Left colon (tissue), 2 donors: ENCODE measurements at regions not wholly inside any gene's neighbourhood (a gene's known extent, or its start where the extent isn't known, plus 50 kb on each side); places are given as distances from the start of the nearest gene placed in this dataset.

Experiments
- ATAC-seq: fragments of 200-7000 bp; cut with Tn5 transposase; one replicate; pipeline ENCODE4 v1.9.1; 2020; ENCODE audit warnings: mild to moderate bottlenecking, moderate library complexity
- DNase-seq, 2 donors: peaks; one replicate each; pipeline ENCODE4 v3.0.0-alpha.2; 2020
- intact Hi-C, 2 donors: fragments of 100-400 bp; cut with DNase I in 1 of 2; cut with micrococcal nuclease in 1 of 2; formaldehyde crosslinking; loops; one replicate each; pipeline versions ENCODE4 v1.11.2 to v1.14.0; 2022; cut with DNase I, micrococcal nuclease
- donor health status: DM: no; HTN: no; CAD: no.
- donor health status: DM: yes; HTN: yes; CAD: no.

DNA sequence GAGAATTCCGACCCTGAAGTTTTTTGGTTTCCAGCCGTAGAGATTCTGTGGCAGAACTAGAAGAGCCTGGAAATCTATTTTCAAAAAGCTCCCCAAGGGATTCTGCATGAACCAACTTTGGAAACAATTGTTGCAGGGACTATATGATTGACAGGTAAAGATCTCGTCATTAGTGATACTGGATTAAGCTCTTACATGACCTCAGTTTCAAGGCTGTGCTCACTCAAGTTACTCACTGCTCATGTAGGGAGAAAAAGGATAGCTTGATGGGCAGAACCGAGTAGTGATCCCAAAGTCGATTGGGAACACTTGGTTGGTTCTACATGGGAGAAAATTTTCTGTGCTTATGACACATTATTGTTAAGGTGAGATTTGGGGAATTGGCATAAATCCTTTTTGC, 142.3 kb upstream of the RASGRP1 start:
- intact Hi-C loops: loop anchor here in 1 of 2 donors (10.0 kb wide), 1 partner anchor 1048 kb away; no protein-coding TSS in a partner anchor
- ATAC-seq: no peak
- DNase-seq: no peak

DNA sequence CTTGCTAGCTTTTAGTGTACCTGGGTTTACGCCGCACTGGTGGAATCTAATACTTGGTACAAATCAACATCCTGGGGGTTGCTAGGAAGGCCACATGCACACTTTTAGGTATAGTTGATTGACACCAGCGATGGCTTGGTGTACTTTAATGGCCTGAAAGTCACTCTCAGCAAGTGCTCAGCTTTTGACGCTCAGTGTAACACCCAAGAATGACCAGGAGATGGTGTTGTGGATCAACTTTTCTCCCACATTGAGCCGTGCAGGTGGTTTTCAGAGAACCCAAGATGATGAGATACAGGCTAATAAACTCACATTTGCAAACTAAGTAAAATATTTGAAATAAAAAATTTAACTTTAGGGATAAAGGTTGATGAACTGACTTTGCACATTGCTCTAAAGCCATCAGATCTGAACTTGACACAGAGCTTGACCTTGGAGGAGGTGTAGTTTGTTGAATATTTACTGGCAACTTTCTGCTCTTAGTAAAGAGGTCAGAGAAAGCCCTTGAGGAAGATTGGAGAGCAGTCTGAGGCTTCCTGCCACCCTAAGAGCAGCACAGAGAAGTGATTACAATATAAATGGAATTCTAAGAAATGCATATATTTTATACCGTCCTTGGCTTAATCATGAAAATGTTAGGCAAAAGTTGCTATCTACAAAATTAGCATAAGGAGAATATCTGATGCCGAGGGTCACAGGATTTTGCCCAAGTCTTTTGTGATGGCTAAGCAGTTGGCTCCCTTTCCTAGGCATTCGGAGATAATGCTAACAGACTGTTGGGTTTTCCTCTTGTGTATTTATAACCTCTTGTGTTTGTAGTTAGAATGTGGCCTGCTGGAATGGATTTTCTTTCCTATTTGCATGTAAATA, 143.4 kb upstream of the RASGRP1 start:
- DNase-seq (no peak), ATAC-seq (peak; percentile 84)
- intact Hi-C loops: loop anchor here in 1 of 2 donors (10.0 kb wide), 1 partner anchor 1047 kb away; no protein-coding TSS in a partner anchor

DNA sequence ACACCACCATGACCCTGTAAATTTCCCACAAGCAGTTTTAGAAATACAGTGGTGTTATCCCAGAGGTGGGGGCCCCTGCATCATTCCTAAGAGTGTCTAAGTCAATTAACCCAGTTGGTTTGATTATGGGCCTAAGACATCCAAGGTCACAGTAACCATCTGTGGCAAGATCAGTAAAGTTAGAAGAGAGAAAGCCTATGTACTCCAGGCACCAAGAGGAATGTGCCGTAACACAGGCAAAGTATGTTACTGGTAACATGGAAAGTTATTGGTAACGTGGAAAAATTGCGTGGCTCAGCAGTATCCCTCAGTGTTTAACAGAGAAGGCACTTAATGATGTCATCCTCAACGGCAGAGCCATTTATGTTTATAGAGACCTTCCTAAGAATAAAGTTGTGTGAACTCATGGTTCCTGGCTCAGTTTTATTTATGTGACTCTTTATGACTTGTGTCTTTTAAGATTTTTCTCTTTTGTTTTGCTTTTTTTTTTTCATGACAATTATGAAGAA, 144.1 kb upstream of the RASGRP1 start:
- peak; percentile 25 for ATAC-seq
- DNase-seq: no peak
- intact Hi-C loops: loop anchor here in 1 of 2 donors (10.0 kb wide), 1 partner anchor 1046 kb away; no protein-coding TSS in a partner anchor

DNA sequence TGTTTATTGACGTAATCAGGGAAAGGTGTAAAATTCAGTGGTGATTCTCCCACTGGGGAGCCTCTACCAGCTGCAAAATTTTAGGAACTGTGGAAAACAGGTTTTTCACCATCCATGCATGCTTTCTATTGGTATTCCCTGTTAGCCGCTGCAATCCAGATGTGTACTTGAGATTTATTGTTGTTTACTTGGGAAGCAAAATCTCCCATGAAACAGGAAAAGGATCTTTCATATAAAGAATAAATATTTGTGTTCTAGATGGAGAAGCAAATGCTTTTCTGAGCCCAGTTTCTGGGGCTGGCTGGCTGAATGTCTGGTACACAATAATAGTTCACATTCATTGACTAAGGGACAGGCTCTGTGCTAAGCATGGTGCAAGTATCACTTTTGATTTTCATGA, 144.6 kb upstream of the RASGRP1 start:
- DNase-seq (no peak), ATAC-seq (no peak)
- intact Hi-C loops: loop anchor here in 1 of 2 donors (10.0 kb wide), 1 partner anchor 1046 kb away; no protein-coding TSS in a partner anchor

DNA sequence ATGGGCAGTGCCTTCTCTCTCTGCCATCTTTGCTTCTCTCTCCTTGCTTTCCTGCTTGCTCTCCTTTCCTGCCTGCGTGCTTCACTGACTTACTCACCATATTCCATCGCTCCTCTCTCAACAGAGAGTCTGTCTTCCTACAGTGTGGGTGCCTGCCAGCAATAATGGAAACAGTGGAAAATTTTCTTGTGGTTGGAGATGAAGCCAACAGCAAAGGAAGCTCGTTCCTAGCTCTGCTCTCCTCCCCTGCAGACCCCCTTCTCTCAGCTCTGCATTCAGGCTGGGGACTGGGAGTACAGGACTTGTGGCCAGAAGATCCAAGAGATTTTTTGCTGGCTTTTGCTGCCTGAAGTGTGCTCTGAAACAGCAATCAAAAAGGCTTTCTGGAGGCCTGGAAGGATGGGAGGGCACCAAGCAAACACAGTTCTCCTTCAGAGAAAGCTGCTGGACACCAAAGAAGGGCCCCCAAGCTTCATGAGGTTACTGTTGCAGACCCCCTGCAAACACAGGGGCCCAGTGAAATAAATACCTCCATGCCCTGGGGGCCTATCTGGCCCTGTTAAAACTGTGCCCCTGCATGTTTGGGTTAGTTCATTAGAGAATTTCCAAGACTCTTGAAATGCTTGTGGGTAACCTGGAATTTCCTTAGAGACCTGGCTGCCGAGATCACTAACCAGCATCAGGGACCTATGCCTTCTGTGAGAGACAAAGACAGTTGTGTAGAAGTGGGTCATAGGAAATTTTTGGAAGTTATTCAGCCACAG, 149.9 kb upstream of the RASGRP1 start:
- ATAC-seq: no peak
- DNase-seq: no peak
- intact Hi-C loops: no loop called here

DNA sequence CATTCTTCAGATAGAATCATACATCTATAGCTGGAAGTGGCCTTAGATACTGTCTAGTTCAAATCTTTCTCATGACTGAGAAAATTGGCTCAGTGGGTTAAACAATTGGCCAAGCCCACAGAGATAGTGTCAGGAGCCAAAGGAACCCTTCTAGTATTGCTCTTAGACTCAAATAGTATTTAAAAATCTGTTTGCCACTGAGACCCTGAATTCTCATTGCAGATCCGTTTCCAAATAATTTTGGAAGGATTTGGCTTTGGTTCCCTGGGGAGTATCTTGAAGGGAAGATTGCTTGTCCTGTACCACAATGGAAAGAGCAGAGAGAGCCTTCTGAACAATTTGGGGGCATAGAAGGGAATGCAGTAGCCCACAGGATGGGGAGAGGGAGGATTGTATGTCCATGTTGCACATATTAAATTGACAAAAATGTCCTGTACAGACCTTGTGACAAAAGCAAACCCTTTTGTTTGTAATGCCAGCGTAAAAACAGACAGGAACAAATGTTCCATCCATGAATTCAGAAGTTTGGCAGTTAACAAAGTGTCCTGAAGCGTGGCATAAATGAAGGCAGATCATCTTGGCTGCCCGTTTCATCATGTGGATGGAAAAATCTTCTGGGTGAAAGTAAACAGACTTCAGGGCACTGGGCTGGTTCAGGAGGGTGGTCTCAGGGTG, 156.4 kb upstream of the RASGRP1 start:
- ATAC-seq (no peak), DNase-seq (no peak)
- intact Hi-C loops: no loop called here

DNA sequence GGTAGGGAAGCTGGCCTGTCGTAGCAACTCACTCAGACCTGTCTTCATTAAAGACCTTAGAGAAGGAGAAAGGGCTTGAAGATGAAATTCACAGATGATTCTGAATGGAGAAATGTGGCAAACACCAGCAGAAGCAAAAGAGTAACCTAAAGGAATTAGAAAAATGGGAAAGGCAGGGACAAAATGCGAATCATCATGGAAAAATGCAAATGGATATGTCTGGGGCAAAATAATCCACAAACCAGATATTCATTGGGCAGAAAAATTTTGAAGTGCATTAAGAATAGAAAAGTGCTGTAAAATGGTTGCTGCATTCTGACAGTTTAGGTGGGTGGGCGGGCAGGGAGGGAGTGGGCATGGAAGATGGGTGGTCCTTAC, 156.9 kb upstream of the RASGRP1 start:
- ATAC-seq: no peak
- DNase-seq: no peak
- intact Hi-C loops: no loop called here

DNA sequence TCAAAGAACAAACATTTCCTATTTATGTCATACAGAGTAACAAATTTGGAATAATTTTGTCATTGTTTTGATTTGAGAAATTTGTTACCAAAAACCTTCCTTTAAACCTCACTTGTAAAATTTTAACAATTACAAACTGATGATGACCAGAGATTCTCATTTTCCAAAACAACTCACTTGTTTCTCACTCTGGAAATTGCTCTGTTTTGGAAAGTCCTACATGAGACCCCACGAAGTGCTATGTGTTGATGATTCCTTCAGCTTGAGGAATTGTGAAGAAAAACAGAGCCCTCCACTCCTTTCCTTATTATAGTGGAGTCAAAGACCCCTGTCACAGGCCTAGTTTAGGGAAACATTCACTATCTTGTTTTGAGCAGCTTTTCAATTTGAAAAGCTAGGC, 157.6 kb upstream of the RASGRP1 start:
- intact Hi-C loops: no loop called here
- DNase-seq (no peak), ATAC-seq (no peak)

DNA sequence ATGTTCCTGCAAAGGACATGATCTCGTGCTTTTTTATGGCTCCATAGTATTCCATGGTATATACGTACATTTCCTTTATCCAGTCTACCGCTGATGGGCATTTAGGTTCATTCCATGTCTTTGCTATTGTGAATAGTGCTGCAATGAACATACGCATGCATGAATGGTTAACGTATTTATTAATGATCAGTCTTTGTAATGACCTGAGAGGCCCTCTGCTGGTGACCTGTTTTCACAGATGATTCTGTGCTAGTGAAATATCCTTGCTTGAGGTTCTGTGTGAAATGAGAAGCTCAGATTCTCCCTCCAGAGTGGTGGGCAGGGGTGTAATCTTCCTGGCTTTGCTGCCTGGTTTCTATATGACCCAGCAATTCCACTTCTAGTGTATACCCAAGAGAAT, 160.2 kb upstream of the RASGRP1 start:
- no peak for ATAC-seq

DNA sequence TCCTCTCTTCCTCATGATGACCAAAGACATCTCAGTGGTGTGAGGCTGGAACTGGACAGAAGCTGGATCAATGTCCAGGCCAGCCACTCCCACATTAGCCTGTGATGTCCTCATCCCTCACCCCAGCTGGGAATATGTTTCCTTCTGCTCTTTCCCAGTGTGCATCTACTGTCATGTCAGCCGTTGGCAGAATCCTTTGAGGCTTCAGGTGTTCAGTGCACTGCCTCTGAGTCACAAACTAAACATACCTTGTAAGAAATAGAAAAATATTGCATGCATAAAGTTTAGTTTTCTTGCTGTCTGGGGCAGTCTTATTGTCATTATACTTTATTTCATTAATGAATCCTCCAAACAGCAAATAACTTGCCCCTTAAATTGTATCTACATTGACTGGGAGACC, 161.6 kb upstream of the RASGRP1 start:
- no peak for ATAC-seq
- intact Hi-C loops: no loop called here
- DNase-seq: no peak

More for the DNA sequence above, 160.2 kb upstream of the RASGRP1 start:
- no peak for DNase-seq
- intact Hi-C loops: no loop called here

DNA sequence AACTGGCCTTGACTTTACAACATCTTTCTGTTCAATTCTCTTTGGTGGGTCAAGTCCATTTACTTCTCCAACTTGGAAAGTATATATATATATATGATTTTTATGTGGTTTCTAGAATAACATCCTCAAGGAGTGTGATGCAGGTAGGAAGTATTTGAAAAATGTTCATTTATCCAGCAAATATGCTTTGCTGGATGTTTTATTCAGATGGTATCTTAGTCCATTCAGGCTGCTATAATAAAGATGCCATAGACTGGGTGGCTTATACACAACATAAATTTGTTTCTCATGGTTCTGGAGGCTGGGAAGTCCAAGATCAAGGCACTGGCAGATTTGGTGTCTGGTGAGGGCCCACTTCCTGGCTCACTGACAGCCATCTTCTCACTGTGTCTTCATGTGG, 168.7 kb upstream of the RASGRP1 start:
- intact Hi-C loops: no loop called here
- DNase-seq (no peak), ATAC-seq (no peak)

DNA sequence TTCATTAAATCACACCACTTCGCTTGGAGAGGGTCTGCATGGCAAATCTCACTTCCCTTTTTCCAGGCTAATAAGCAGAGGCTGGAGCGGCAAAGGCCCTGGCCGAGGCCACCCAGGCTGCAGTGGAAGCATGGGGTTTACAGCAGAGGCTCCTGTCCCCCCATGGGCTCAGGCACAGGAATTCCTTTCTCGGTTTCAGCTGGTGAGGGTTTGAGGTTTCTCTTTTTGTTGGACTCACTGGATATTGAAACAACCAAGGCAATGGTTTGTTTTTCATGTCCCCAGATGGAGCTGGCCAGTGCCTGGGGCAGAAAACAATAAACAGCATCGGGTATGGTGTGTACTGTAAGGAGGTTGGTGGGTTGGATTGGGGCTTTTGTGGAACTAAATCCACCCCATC, 175.6 kb upstream of the RASGRP1 start:
- intact Hi-C loops: no loop called here
- no peak for DNase-seq
- ATAC-seq: no peak

DNA sequence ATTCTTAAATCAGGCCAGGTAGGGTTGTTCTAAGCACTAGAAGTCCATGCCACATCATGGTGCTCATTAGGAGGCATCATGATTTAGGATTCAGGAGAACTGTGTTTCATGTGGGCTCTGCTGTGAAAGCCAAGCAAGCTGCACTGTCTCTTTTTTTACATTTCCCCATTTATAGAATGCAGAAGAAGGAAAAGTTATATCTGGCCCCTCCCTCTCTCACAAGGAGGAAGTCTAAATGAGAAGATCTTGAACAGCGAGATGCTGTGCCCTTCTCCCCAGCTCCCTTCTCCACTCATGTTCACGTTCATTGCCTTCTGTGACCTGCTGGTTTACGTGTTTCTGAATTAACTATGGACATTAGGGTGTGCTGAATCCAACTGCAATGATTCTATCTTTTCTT, 178.5 kb upstream of the RASGRP1 start:
- DNase-seq (no peak), ATAC-seq (no peak)
- intact Hi-C loops: no loop called here

DNA sequence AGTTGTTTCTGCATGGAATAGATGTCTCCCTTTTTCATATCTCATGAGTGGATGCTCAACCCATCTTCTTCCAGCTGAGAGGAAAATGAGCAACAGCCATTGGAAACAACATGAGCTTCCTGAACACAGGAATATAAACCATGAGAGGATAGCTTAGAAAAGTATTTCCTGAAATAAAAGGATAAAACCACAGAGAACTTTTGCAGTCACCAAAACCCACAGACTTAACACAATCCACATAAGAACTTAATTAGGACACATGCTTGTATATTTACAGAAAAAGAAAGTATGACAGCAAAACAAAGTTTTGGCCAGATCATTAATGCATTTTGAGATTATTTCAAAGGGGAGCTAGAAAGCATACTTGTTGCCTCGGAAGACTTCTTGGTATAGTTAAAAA, 180.5 kb upstream of the RASGRP1 start:
- DNase-seq: no peak
- intact Hi-C loops: no loop called here
- ATAC-seq: no peak

DNA sequence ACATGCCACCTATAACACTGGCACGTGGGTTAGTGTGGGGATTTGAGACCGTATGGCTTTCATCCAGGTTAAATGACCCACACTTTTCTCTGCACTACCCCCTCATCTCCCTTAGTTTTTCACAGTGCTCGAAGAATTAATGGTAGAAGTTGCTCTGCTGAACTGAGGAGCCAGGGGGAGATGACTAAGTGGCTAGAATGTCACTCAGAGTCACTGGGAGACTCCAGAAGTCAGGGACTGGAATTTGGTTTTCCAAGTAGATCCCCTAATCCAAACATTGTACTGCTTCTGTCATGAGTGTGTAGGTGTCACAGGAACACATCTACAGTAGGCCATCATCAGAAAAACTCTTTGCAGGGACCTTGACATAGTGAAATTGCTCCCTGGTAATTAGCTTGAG, 181.0 kb upstream of the RASGRP1 start:
- no peak for ATAC-seq
- intact Hi-C loops: no loop called here
- no peak for DNase-seq

DNA sequence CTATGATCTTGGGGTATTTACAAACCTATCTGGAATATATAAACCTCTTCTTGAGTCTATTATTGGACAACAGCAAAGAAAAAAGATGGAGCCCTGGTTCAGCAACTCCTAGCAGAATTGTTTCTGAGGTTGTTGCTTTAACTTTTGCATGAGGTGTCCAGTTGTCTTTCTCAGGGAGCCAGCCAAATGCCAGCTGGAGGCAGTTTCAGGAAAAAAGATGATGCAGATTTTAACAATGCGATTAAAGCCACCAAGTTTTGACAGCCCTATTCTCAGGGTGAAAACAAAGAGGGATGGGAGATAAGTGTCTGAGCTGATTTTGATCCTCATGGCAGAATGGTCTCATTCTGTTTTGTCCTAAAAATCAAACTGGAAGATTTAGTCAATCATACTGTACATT, 181.6 kb upstream of the RASGRP1 start:
- DNase-seq (no peak), ATAC-seq (no peak)
- intact Hi-C loops: no loop called here

DNA sequence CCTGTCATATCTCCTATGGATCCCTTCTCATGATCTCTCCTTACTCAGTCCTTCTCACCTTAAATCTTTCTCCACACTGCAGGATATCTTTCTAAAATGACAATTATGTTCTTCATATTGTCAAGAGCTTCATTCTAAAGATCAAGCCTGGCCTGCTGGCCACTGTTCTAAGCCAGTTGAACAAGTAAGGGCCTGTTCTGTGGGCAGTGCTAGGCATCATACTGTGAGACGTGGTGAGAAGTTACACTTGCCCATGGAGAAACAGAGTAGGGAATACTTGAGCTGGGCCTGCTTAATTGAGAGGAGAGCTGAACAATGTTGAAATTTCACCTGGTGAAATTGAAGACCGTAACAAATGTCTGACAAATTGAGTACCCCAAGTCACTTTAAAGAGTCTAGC, 184.1 kb upstream of the RASGRP1 start:
- intact Hi-C loops: no loop called here
- no peak for DNase-seq
- ATAC-seq: no peak

DNA sequence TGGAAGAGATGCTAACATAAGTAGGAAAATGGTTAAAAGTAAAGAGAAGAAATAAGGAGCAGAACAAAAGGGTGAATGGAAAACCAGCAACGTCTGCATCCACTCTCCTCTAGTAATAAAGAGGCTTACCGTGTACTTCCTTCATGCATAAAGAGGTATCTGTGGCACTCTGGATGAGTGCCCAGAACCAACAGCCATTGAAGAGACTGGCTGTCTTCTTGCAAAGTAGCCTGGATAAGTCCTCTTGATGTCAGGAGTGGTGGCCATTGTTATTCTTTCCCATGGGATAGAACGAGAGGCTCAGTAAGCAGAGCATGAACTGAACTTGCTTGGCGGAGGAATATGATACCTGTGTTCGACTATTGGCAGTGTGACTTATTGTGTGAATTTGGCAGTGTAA, 186.2 kb upstream of the RASGRP1 start:
- no peak for DNase-seq
- ATAC-seq: no peak
- intact Hi-C loops: no loop called here

DNA sequence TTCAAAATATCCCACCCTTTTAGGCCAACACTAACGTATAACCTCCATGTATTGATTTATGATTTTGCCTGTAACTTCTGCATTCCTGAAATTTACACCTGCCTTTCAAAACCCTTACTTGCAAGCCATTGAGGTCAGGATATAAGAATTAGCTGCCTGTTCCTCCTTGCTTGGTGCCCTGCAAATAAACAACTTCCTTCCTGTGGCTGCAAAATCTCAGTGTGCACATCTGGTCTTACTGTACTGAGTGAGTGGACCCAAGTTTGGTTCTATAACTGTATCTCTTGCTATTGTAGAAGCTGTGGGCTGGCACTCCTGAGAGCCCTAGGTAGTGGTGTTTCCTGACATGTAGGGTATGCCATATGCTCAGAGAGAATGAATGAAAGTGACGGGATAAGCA, 191.1 kb upstream of the RASGRP1 start:
- ATAC-seq: no peak
- DNase-seq: no peak
- intact Hi-C loops: no loop called here
